ENCODE measurements at regions not wholly inside any gene's neighbourhood (a gene's known extent, or its start where the extent isn't known, plus 50 kb on each side); places are given as distances from the start of the nearest gene placed in this dataset.

DNA sequence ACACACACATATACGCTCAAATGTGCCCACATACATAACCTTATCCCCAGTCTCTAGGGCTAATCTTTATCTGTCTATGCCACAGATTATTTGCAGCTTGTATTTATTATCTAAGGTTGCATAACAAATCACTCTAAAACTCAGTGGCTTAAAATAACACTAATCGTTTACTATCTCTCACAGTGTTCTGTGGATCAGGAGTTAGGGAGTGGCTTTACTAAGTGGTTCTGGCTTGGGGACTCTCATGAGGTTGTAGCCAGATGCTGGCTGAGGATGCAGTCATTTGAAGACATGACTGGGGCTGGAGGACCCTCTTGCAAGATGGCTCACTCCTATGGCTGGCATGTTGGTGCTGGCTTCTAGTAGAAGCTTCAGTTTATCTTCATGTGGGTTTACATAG lies 68.5 kb upstream of the LNX1 start:
- ChIA-PET CTCF (no interaction called here), POLR2A (no interaction called here)
- no peaks in the 10 kb centered on the region for H3K4me1 ChIP-seq (ENCODE audit: control insufficient read depth, insufficient read depth, low read length)
- H3K27ac ChIP-seq (ENCODE audit: extremely low read depth, low read depth, low read length), result no peak overlapping the region
- TF ChIP-seq, protein P1, sequence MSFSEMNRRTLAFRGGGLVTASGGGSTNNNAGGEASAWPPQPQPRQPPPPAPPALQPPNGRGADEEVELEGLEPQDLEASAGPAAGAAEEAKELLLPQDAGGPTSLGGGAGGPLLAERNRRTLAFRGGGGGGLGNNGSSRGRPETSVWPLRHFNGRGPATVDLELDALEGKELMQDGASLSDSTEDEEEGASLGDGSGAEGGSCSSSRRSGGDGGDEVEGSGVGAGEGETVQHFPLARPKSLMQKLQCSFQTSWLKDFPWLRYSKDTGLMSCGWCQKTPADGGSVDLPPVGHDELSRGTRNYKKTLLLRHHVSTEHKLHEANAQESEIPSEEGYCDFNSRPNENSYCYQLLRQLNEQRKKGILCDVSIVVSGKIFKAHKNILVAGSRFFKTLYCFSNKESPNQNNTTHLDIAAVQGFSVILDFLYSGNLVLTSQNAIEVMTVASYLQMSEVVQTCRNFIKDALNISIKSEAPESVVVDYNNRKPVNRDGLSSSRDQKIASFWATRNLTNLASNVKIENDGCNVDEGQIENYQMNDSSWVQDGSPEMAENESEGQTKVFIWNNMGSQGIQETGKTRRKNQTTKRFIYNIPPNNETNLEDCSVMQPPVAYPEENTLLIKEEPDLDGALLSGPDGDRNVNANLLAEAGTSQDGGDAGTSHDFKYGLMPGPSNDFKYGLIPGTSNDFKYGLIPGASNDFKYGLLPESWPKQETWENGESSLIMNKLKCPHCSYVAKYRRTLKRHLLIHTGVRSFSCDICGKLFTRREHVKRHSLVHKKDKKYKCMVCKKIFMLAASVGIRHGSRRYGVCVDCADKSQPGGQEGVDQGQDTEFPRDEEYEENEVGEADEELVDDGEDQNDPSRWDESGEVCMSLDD (tag by site-specific recombination; IDR thresholded peaks at IDR 0.05), result no peak
- TF ChIP-seq ZNF169 (tag by site-specific recombination; IDR thresholded peaks at IDR 0.05) (no peak), ZNF548 (tag by site-specific recombination; IDR thresholded peaks at IDR 0.05) (no peak), ZNF174 (tag by site-specific recombination; IDR thresholded peaks at IDR 0.05) (no peak), MZF1 (tag by site-specific recombination; IDR thresholded peaks at IDR 0.05; ENCODE audit: borderline replicate concordance) (no peak), BCL11B (tag by site-specific recombination; IDR thresholded peaks at IDR 0.05; ENCODE audit: low read depth) (no peak), ZBTB48 (tag by site-specific recombination; IDR thresholded peaks at IDR 0.05) (no peak), HOXA7 (CRISPR knock-in tag; IDR thresholded peaks at IDR 0.05; ENCODE audit: borderline replicate concordance) (no peak)
- TF ChIP-seq, protein P2, sequence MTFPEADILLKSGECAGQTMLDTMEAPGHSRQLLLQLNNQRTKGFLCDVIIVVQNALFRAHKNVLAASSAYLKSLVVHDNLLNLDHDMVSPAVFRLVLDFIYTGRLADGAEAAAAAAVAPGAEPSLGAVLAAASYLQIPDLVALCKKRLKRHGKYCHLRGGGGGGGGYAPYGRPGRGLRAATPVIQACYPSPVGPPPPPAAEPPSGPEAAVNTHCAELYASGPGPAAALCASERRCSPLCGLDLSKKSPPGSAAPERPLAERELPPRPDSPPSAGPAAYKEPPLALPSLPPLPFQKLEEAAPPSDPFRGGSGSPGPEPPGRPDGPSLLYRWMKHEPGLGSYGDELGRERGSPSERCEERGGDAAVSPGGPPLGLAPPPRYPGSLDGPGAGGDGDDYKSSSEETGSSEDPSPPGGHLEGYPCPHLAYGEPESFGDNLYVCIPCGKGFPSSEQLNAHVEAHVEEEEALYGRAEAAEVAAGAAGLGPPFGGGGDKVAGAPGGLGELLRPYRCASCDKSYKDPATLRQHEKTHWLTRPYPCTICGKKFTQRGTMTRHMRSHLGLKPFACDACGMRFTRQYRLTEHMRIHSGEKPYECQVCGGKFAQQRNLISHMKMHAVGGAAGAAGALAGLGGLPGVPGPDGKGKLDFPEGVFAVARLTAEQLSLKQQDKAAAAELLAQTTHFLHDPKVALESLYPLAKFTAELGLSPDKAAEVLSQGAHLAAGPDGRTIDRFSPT (tag by site-specific recombination; IDR thresholded peaks at IDR 0.05), result no peak
- TF ChIP-seq, protein P3, sequence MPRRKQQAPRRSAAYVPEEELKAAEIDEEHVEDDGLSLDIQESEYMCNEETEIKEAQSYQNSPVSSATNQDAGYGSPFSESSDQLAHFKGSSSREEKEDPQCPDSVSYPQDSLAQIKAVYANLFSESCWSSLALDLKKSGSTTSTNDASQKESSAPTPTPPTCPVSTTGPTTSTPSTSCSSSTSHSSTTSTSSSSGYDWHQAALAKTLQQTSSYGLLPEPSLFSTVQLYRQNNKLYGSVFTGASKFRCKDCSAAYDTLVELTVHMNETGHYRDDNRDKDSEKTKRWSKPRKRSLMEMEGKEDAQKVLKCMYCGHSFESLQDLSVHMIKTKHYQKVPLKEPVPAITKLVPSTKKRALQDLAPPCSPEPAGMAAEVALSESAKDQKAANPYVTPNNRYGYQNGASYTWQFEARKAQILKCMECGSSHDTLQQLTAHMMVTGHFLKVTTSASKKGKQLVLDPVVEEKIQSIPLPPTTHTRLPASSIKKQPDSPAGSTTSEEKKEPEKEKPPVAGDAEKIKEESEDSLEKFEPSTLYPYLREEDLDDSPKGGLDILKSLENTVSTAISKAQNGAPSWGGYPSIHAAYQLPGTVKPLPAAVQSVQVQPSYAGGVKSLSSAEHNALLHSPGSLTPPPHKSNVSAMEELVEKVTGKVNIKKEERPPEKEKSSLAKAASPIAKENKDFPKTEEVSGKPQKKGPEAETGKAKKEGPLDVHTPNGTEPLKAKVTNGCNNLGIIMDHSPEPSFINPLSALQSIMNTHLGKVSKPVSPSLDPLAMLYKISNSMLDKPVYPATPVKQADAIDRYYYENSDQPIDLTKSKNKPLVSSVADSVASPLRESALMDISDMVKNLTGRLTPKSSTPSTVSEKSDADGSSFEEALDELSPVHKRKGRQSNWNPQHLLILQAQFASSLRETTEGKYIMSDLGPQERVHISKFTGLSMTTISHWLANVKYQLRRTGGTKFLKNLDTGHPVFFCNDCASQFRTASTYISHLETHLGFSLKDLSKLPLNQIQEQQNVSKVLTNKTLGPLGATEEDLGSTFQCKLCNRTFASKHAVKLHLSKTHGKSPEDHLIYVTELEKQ (tag by site-specific recombination; IDR thresholded peaks at IDR 0.05; ENCODE audit: borderline replicate concordance), result no peak
- TF ChIP-seq, protein P4, sequence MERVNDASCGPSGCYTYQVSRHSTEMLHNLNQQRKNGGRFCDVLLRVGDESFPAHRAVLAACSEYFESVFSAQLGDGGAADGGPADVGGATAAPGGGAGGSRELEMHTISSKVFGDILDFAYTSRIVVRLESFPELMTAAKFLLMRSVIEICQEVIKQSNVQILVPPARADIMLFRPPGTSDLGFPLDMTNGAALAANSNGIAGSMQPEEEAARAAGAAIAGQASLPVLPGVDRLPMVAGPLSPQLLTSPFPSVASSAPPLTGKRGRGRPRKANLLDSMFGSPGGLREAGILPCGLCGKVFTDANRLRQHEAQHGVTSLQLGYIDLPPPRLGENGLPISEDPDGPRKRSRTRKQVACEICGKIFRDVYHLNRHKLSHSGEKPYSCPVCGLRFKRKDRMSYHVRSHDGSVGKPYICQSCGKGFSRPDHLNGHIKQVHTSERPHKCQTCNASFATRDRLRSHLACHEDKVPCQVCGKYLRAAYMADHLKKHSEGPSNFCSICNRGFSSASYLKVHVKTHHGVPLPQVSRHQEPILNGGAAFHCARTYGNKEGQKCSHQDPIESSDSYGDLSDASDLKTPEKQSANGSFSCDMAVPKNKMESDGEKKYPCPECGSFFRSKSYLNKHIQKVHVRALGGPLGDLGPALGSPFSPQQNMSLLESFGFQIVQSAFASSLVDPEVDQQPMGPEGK (tag by site-specific recombination; IDR thresholded peaks at IDR 0.05), result no peak
- TF ChIP-seq, protein P5, sequence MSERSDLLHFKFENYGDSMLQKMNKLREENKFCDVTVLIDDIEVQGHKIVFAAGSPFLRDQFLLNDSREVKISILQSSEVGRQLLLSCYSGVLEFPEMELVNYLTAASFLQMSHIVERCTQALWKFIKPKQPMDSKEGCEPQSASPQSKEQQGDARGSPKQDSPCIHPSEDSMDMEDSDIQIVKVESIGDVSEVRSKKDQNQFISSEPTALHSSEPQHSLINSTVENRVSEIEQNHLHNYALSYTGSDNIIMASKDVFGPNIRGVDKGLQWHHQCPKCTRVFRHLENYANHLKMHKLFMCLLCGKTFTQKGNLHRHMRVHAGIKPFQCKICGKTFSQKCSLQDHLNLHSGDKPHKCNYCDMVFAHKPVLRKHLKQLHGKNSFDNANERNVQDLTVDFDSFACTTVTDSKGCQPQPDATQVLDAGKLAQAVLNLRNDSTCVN (tag by site-specific recombination; optimal IDR thresholded peaks at IDR 0.05), result no peak
- no peaks in the 10 kb centered on the region for H3K36me3 ChIP-seq (ENCODE audit: control insufficient read depth in 2 of 2, insufficient read depth in 1 of 2, low read length in 2 of 2)
- H3K9me3 ChIP-seq (ENCODE audit: control insufficient read depth, insufficient read depth, low read depth, low read length), result no peaks in the 10 kb centered on the region
- no peak overlapping the region for H3K4me3 ChIP-seq (ENCODE audit: low read depth, low read length)

DNA sequence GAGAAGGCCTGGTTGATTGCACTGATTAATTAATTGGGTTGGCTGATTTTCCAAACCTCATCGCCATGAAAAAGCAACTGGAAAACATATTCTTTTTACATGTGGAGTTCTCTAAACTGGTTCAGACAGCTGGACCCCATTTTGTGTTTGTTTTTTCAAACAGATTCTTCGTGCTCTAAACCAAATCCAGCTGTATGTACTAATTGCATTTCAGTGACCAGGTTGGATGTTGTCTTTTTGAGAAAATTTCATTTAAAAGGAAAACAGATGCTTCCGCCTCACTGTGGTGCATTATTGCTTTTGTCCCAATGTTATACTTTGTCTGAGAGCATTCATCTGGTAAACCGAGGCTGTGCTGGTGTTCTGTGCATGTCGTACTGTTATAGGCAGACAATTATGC lies 67.8 kb upstream of the LNX1 start:
- no peak overlapping the region for H3K4me3 ChIP-seq (ENCODE audit: low read depth, low read length)
- H3K9me3 ChIP-seq (ENCODE audit: control insufficient read depth, insufficient read depth, low read depth, low read length), result no peaks in the 10 kb centered on the region
- no peaks in the 10 kb centered on the region for H3K4me1 ChIP-seq (ENCODE audit: control insufficient read depth, insufficient read depth, low read length)
- no peaks in the 10 kb centered on the region for H3K36me3 ChIP-seq (ENCODE audit: control insufficient read depth in 2 of 2, insufficient read depth in 1 of 2, low read length in 2 of 2)
- H3K27ac ChIP-seq (ENCODE audit: extremely low read depth, low read depth, low read length), result no peak overlapping the region
- CTCF ChIA-PET, result no interaction called here
- POLR2A ChIA-PET, result no interaction called here
- TF ChIP-seq YY2 (tag by site-specific recombination; IDR thresholded peaks at IDR 0.05) (no peak), ZNF404 (tag by site-specific recombination; IDR thresholded peaks at IDR 0.05) (no peak), ZNF23 (tag by site-specific recombination; IDR thresholded peaks at IDR 0.05; ENCODE audit: borderline replicate concordance) (no peak), SCRT2 (tag by site-specific recombination; IDR thresholded peaks at IDR 0.05) (no peak)
- TF ChIP-seq, protein P6, sequence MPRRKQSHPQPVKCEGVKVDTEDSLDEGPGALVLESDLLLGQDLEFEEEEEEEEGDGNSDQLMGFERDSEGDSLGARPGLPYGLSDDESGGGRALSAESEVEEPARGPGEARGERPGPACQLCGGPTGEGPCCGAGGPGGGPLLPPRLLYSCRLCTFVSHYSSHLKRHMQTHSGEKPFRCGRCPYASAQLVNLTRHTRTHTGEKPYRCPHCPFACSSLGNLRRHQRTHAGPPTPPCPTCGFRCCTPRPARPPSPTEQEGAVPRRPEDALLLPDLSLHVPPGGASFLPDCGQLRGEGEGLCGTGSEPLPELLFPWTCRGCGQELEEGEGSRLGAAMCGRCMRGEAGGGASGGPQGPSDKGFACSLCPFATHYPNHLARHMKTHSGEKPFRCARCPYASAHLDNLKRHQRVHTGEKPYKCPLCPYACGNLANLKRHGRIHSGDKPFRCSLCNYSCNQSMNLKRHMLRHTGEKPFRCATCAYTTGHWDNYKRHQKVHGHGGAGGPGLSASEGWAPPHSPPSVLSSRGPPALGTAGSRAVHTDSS (tag by site-specific recombination; IDR thresholded peaks at IDR 0.05), result no peak
- TF ChIP-seq, protein P5 (tag by site-specific recombination; optimal IDR thresholded peaks at IDR 0.05), result no peak
